H9 (cell line): ENCODE measurements at regions not wholly inside any gene's neighbourhood (a gene's known extent, or its start where the extent isn't known, plus 50 kb on each side); places are given as distances from the start of the nearest gene placed in this dataset.

Experiments
- DNase-seq: peaks from one replicate; pipeline ENCODE4 v3.0.0-alpha.2; 2017
- H2AFZ ChIP-seq: one replicate; pipeline ENCODE4 v1.6.1; 2013; ENCODE audit warnings: mild to moderate bottlenecking, low read length, control low read depth, moderate library complexity
- H2AK5ac ChIP-seq: 2 replicates; pipeline ENCODE4 v1.6.1; 2013; ENCODE audit warnings: low read length, control low read depth, mixed read lengths; ENCODE audit not compliant: insufficient read length
- H2BK120ac ChIP-seq: one replicate; pipeline ENCODE4 v1.6.1; 2013; ENCODE audit warnings: low read depth, mild to moderate bottlenecking, low read length, control low read depth, inconsistent platforms; ENCODE audit not compliant: poor library complexity, severe bottlenecking
- H2BK12ac ChIP-seq: 2 replicates; pipeline ENCODE4 v1.6.1; 2013; ENCODE audit warnings: low read length, control low read depth, mixed read lengths, low read depth; ENCODE audit not compliant: insufficient read length
- H2BK15ac ChIP-seq: 2 replicates; pipeline ENCODE4 v1.6.1; 2013; ENCODE audit warnings: low read depth, low read length, control low read depth
- H2BK20ac ChIP-seq: one replicate; pipeline ENCODE4 v1.6.1; 2013; ENCODE audit warnings: low read depth, mild to moderate bottlenecking, low read length, control low read depth, inconsistent platforms; ENCODE audit not compliant: poor library complexity, severe bottlenecking
- H2BK5ac ChIP-seq: 2 replicates; pipeline ENCODE4 v1.6.1; 2013; ENCODE audit warnings: low read length, control low read depth, mixed read lengths; ENCODE audit not compliant: insufficient read length
- H3K14ac ChIP-seq: 2 replicates; pipeline ENCODE4 v1.6.1; 2013; ENCODE audit warnings: low read length, control low read depth; ENCODE audit not compliant: insufficient read depth
- H3K18ac ChIP-seq: 2 replicates; pipeline ENCODE4 v1.6.1; 2013; ENCODE audit warnings: low read depth, mild to moderate bottlenecking, mixed read lengths, low read length, control low read depth; ENCODE audit not compliant: insufficient read length
- H3K23ac ChIP-seq: 2 replicates; pipeline ENCODE4 v1.6.1; 2013; ENCODE audit warnings: low read length, control low read depth, mixed read lengths, low read depth; ENCODE audit not compliant: insufficient read length
- H3K23me2 ChIP-seq: 2 replicates; pipeline ENCODE4 v1.6.1; 2013; ENCODE audit warnings: low read depth, mild to moderate bottlenecking, mixed read lengths, low read length, control low read depth; ENCODE audit not compliant: insufficient read length, poor library complexity, severe bottlenecking
- H3K27ac ChIP-seq: 2 replicates; pipeline ENCODE4 v1.5.1; 2013; ENCODE audit warnings: low read length, control low read depth, mixed read lengths, low read depth; ENCODE audit not compliant: insufficient read length
- H3K27me3 ChIP-seq: 2 replicates; pipeline ENCODE4 v1.6.1; 2013; ENCODE audit warnings: low read length, control low read depth, inconsistent platforms; ENCODE audit not compliant: insufficient read depth
- H3K4ac ChIP-seq: 2 replicates; pipeline ENCODE4 v1.6.1; 2013; ENCODE audit warnings: low read depth, mild to moderate bottlenecking, control low read depth, inconsistent platforms, low read length, moderate library complexity
- H3K4me1 ChIP-seq: 2 replicates; pipeline ENCODE4 v1.6.1; 2013; ENCODE audit warnings: low read length, control low read depth, inconsistent platforms; ENCODE audit not compliant: insufficient read depth
- H3K4me2 ChIP-seq: 2 replicates; pipeline ENCODE4 v1.6.1; 2013; ENCODE audit warnings: low read length, control low read depth, mixed read lengths; ENCODE audit not compliant: insufficient read length, insufficient read depth
- H3K56ac ChIP-seq: 2 replicates; pipeline ENCODE4 v1.6.1; 2013; ENCODE audit warnings: low read depth, mild to moderate bottlenecking, mixed read lengths, low read length, control low read depth; ENCODE audit not compliant: insufficient read length
- H3K79me1 ChIP-seq: 2 replicates; pipeline ENCODE4 v1.6.1; 2013; ENCODE audit warnings: low read depth, mild to moderate bottlenecking, moderate library complexity, low read length, control low read depth, inconsistent platforms; ENCODE audit not compliant: insufficient read depth, poor library complexity, severe bottlenecking
- H3K79me2 ChIP-seq: 2 replicates; pipeline ENCODE4 v1.6.1; 2013; ENCODE audit warnings: low read length, control low read depth, inconsistent platforms; ENCODE audit not compliant: insufficient read depth
- H3K9ac ChIP-seq: 2 replicates; pipeline ENCODE4 v1.6.1; 2013; ENCODE audit warnings: low read length, control low read depth, mixed read lengths; ENCODE audit not compliant: insufficient read length; ENCODE audit errors: extremely low read depth
- H3K9me3 ChIP-seq: one replicate; pipeline ENCODE4 v1.6.1; 2013; ENCODE audit warnings: low read depth, low read length, inconsistent platforms; ENCODE audit not compliant: control insufficient read depth
- H3T11ph ChIP-seq: one replicate; pipeline ENCODE4 v1.6.1; 2013; ENCODE audit warnings: mild to moderate bottlenecking, low read length, control low read depth, inconsistent platforms
- H4K20me1 ChIP-seq: one replicate; pipeline ENCODE4 v1.6.1; 2013; ENCODE audit not compliant: control insufficient read depth, insufficient read length, insufficient read depth
- H4K5ac ChIP-seq: 2 replicates; pipeline ENCODE4 v1.6.1; 2013; ENCODE audit warnings: low read depth, mild to moderate bottlenecking, mixed read lengths, low read length, control low read depth; ENCODE audit not compliant: insufficient read length
- H4K8ac ChIP-seq: replicated peaks from 2 replicates; pipeline ENCODE4 v1.6.1; 2013; ENCODE audit warnings: low read length, control low read depth, mixed read lengths, low read depth; ENCODE audit not compliant: insufficient read length
- H4K91ac ChIP-seq: 2 replicates; pipeline ENCODE4 v1.6.1; 2013; ENCODE audit warnings: low read depth, mild to moderate bottlenecking, moderate library complexity, mixed read lengths, low read length, control low read depth; ENCODE audit not compliant: insufficient read length
- H3K27ac Mint-ChIP-seq, 3 experiments: 2 replicates in 2 of 3; 3 replicates in 1 of 3; pipeline ENCODE4 v1.8.0; 2020 to 2021; ENCODE audit warnings: mixed read lengths in 3 of 3, mild to moderate bottlenecking in 1 of 3, moderate library complexity in 1 of 3
- H3K27me3 Mint-ChIP-seq: 2 replicates; pipeline ENCODE4 v1.8.0; 2021; ENCODE audit warnings: low read depth, mild to moderate bottlenecking, moderate library complexity, mixed read lengths
- H3K36me3 Mint-ChIP-seq, 3 experiments: 2 replicates in 2 of 3; 3 replicates in 1 of 3; pipeline ENCODE4 v1.8.0; 2020 to 2021; ENCODE audit warnings: low read depth in 3 of 3, mixed read lengths in 3 of 3; ENCODE audit not compliant: insufficient read depth in 1 of 3
- H3K4me1 Mint-ChIP-seq, 2 experiments: 2 replicates each; pipeline ENCODE4 v1.8.0; 2020; ENCODE audit warnings: mixed read lengths in 2 of 2
- H3K4me3 Mint-ChIP-seq, 2 experiments: 2 replicates in 1 of 2; 3 replicates in 1 of 2; pipeline ENCODE4 v1.8.0; 2020 to 2021; ENCODE audit warnings: mild to moderate bottlenecking in 2 of 2, mixed read lengths in 2 of 2, moderate library complexity in 1 of 2
- H3K9me3 Mint-ChIP-seq, 2 experiments: 2 replicates in 1 of 2; 3 replicates in 1 of 2; pipeline ENCODE4 v1.8.0; 2020; ENCODE audit warnings: mild to moderate bottlenecking in 2 of 2, mixed read lengths in 2 of 2, moderate library complexity in 1 of 2
- CTCF ChIP-seq: fragments of 200-600 bp; sonication (generic); conservative IDR thresholded peaks from 3 replicates; pipeline ENCODE4 v1.8.0; 2021; ENCODE audit warnings: antibody characterized with exemption, mild to moderate bottlenecking
- WGBS: extraction: QIAGEN DNeasy Blood & Tissue Kit; methylation state at CpG from one replicate; pipeline ENCODE4 v1.1.7; 2013; ENCODE audit warnings: missing lambda C conversion rate, low lambda C conversion rate, mixed read lengths; ENCODE audit not compliant: insufficient read length; ENCODE audit errors: extremely low coverage; 5-methylcytosine and 5-hydroxymethylcytosine counted together

GRCh38 chr6:168876956-168877355 lies 376.7 kb downstream of the THBS2 start:
- Histone ChIP-seq H3K14ac (no peak overlapping the region; the same call in 1 of the 2 replicates), H2BK120ac (no peak overlapping the region), H2AFZ (no peak overlapping the region), H3K4ac (no peak overlapping the region), H2BK5ac (no peak overlapping the region), H3K27me3 (no peaks in the 10 kb centered on the region), H3K18ac (no peak overlapping the region), H3K79me1 (no peaks in the 10 kb centered on the region), H3K23me2 (no peaks in the 10 kb centered on the region), H4K8ac (no peak overlapping the region), H3K9ac (no peak overlapping the region), H4K91ac (no peak overlapping the region), H2BK20ac (no peak overlapping the region), H3K27ac (no peak overlapping the region), H3T11ph (no peak overlapping the region), H2BK15ac (no peak overlapping the region), H3K4me1 (no peaks in the 10 kb centered on the region), H3K56ac (no peak overlapping the region), H4K5ac (no peak overlapping the region), H2AK5ac (no peak overlapping the region), H3K79me2 (no peaks in the 10 kb centered on the region), H3K4me2 (no peak overlapping the region), H2BK12ac (no peak overlapping the region), H4K20me1 (no peaks in the 10 kb centered on the region), H3K23ac (no peak overlapping the region), H3K9me3 (no peaks in the 10 kb centered on the region)
- no CpG with 5 or more reads among the region's 15 CpGs for WGBS
- Mint-ChIP-seq H3K9me3 (no peaks in the 10 kb centered on the region), H3K4me1 (peaks cover 8% of the 10 kb centered on the region in 2 experiments), H3K27me3 (peaks cover 4% of the 10 kb centered on the region), H3K4me3 (no peak overlapping the region), H3K27ac (no peak overlapping the region), H3K36me3 (no peaks in the 10 kb centered on the region)
- no peak for TF ChIP-seq CTCF
- DNase-seq, result no peak
